SU-DHL-6 (cell line): ENCODE measurements at regions not wholly inside any gene's neighbourhood (a gene's known extent, or its start where the extent isn't known, plus 50 kb on each side); places are given as distances from the start of the nearest gene placed in this dataset.

Source experiments
- H2AFZ ChIP-seq: fragments of 200-600 bp; sonication (generic); 2 replicates; pipeline ENCODE4 v1.6.1; 2014; ENCODE audit warnings: low read depth, mild to moderate bottlenecking, moderate library complexity, mixed read lengths, antibody characterized with exemption, low read length; ENCODE audit not compliant: severe bottlenecking
- H3F3A ChIP-seq: fragments of 200-600 bp; shearing (Covaris generic); 2 replicates; pipeline ENCODE4 v1.6.0; 2016; ENCODE audit warnings: antibody characterized with exemption, mild to moderate bottlenecking; ENCODE audit not compliant: insufficient read depth
- H3K27ac ChIP-seq: fragments of 200-600 bp; sonication (generic); 2 replicates; pipeline ENCODE4 v1.5.1; 2016; ENCODE audit warnings: low read depth, mild to moderate bottlenecking, low read length, moderate library complexity, mixed read lengths
- H3K27me3 ChIP-seq: fragments of 200-600 bp; sonication (generic), shearing (Covaris generic); 2 replicates; pipeline ENCODE4 v1.6.0; 2014; ENCODE audit warnings: mild to moderate bottlenecking, low read length
- H3K36me3 ChIP-seq: fragments of 200-600 bp; sonication (generic); 2 replicates; pipeline ENCODE4 v1.6.1; 2014; ENCODE audit warnings: mild to moderate bottlenecking, low read length, mixed read lengths
- H3K4me2 ChIP-seq: fragments of 300-600, 200-600 bp; shearing (Covaris generic), sonication (generic); 2 replicates; pipeline ENCODE4 v1.6.0; 2014; ENCODE audit warnings: low read length, low read depth, mild to moderate bottlenecking; ENCODE audit not compliant: poor library complexity, severe bottlenecking
- H3K4me3 ChIP-seq: fragments of 200-600 bp; sonication (generic); 2 replicates; pipeline ENCODE4 v1.5.1; 2014; ENCODE audit warnings: antibody characterized with exemption, low read length, mild to moderate bottlenecking, mixed read lengths; ENCODE audit not compliant: insufficient read depth, poor library complexity, severe bottlenecking
- H3K79me2 ChIP-seq: fragments of 200-600 bp; sonication (generic); 2 replicates; pipeline ENCODE4 v1.6.1; 2014; ENCODE audit warnings: mild to moderate bottlenecking, low read length, moderate library complexity; ENCODE audit not compliant: insufficient read depth
- H3K9ac ChIP-seq: fragments of 200-600 bp; sonication (generic); 2 replicates; pipeline ENCODE4 v1.7.0; 2014; ENCODE audit warnings: mild to moderate bottlenecking, low read length
- H3K9me2 ChIP-seq: fragments of 200-600 bp; sonication (generic); replicated peaks from 2 replicates; pipeline ENCODE4 v1.6.1; 2014; ENCODE audit warnings: low read length; ENCODE audit not compliant: insufficient read depth
- H3K9me3 ChIP-seq: fragments of 200-600 bp; sonication (generic); 2 replicates; pipeline ENCODE4 v1.6.1; 2014; ENCODE audit warnings: low read length, mixed read lengths; ENCODE audit not compliant: insufficient read depth
- H4K20me1 ChIP-seq: fragments of 200-600 bp; sonication (generic); 2 replicates; pipeline ENCODE4 v1.6.1; 2014; ENCODE audit warnings: low read depth, mild to moderate bottlenecking, antibody characterized with exemption, low read length, moderate library complexity, mixed read lengths
- CTCF ChIP-seq: fragments of 200-600 bp; sonication (generic); IDR thresholded peaks from one replicate; pipeline ENCODE4 v1.5.1; 2017; ENCODE audit warnings: antibody characterized with exemption, mild to moderate bottlenecking, low read length, moderate library complexity; ENCODE audit not compliant: insufficient read depth, poor library complexity, severe bottlenecking
- EZH2phosphoT487 ChIP-seq: fragments of 200-600 bp; sonication (generic), shearing (Covaris generic); conservative IDR thresholded peaks from 2 replicates; pipeline ENCODE4 v1.6.1; 2018; ENCODE audit warnings: mild to moderate bottlenecking, antibody characterized with exemption, low read length, moderate library complexity, mixed read lengths

- no peaks in the 10 kb centered on the region for H3F3A ChIP-seq
- no peaks in the 10 kb centered on the region for H3K79me2 ChIP-seq
- no peaks in the 10 kb centered on the region for H3K9me2 ChIP-seq
- no peaks in the 10 kb centered on the region for H3K27me3 ChIP-seq
- H3K4me2 ChIP-seq: no peak overlapping the region
- no peak overlapping the region for H2AFZ ChIP-seq
- no peaks in the 10 kb centered on the region for H4K20me1 ChIP-seq
- H3K9me3 ChIP-seq: no peaks in the 10 kb centered on the region
- no peaks in the 10 kb centered on the region for H3K36me3 ChIP-seq
- H3K4me3 ChIP-seq: no peak overlapping the region
- TF ChIP-seq CTCF (no peak), EZH2phosphoT487 (no peak)
- no peak overlapping the region for H3K27ac ChIP-seq
- H3K9ac ChIP-seq: no peak overlapping the region
Measured at GRCh38 chr1:213327017-213327667, 276.1 kb downstream of the RPS6KC1 start.

GRCh38 chr1:213329406-213330008, 278.5 kb downstream of the RPS6KC1 start:
- no peak overlapping the region for H3K27ac ChIP-seq
- H3K4me3 ChIP-seq: no peak overlapping the region
- TF ChIP-seq EZH2phosphoT487 (no peak), CTCF (no peak)

GRCh38 chr1:213330281-213330680, 279.2 kb downstream of the RPS6KC1 start:
- Histone ChIP-seq H3K4me3 (no peak overlapping the region), H3F3A (no peaks in the 10 kb centered on the region), H3K27ac (no peak overlapping the region), H3K4me2 (no peak overlapping the region), H3K9ac (no peak overlapping the region), H3K36me3 (no peaks in the 10 kb centered on the region), H3K9me2 (no peaks in the 10 kb centered on the region), H3K79me2 (no peaks in the 10 kb centered on the region), H3K27me3 (no peaks in the 10 kb centered on the region), H3K9me3 (no peaks in the 10 kb centered on the region), H2AFZ (no peak overlapping the region), H4K20me1 (no peaks in the 10 kb centered on the region)
- no peak for TF ChIP-seq EZH2phosphoT487
- TF ChIP-seq CTCF: no peak

More at GRCh38 chr1:213329406-213330008, 278.5 kb downstream of the RPS6KC1 start:
- Histone ChIP-seq H3K9ac (no peak overlapping the region), H3K9me2 (no peaks in the 10 kb centered on the region), H2AFZ (no peak overlapping the region), H3K9me3 (no peaks in the 10 kb centered on the region), H3F3A (no peaks in the 10 kb centered on the region), H3K79me2 (no peaks in the 10 kb centered on the region), H4K20me1 (no peaks in the 10 kb centered on the region), H3K36me3 (no peaks in the 10 kb centered on the region), H3K27me3 (no peaks in the 10 kb centered on the region), H3K4me2 (no peak overlapping the region)
